ENCODE measurements at regions not wholly inside any gene's neighbourhood (a gene's known extent, or its start where the extent isn't known, plus 50 kb on each side); places are given as distances from the start of the nearest gene placed in this dataset.

DNA sequence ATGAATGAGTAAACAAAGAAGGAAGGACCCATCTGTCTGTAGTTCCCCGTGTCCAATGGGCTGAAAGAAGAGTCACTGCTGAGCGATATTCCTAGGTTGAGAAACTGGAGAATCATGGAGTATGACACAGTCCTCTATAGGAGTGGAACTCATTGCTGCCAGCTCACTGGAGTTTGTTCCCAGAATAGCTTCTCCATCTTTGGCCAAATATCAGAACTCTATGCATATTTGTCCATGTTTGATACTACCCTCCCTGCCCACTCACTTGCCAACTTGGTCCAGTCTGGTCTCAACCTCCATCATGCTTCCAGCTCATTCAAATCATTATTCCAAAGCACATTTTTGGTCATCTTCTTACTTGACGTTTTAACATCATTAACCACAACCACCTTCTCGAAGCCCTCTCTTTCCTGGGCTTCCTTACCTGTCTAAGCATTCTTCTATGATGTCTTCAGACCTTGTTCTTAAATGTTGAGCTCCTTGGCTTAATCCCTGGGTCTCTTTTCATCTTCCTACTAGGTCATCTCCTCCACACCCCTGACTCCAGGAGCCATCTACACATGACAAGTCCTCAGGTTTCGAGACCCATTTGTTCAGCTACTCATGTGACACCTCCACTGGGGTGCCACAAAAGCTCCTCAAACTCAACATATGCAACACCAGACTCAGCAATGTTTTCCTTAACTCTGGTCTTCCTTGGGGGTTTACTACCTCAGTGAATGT, 221.6 kb downstream of the MYCN start:
- TF ChIP-seq, protein P1, sequence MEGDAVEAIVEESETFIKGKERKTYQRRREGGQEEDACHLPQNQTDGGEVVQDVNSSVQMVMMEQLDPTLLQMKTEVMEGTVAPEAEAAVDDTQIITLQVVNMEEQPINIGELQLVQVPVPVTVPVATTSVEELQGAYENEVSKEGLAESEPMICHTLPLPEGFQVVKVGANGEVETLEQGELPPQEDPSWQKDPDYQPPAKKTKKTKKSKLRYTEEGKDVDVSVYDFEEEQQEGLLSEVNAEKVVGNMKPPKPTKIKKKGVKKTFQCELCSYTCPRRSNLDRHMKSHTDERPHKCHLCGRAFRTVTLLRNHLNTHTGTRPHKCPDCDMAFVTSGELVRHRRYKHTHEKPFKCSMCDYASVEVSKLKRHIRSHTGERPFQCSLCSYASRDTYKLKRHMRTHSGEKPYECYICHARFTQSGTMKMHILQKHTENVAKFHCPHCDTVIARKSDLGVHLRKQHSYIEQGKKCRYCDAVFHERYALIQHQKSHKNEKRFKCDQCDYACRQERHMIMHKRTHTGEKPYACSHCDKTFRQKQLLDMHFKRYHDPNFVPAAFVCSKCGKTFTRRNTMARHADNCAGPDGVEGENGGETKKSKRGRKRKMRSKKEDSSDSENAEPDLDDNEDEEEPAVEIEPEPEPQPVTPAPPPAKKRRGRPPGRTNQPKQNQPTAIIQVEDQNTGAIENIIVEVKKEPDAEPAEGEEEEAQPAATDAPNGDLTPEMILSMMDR (IDR thresholded peaks at IDR 0.05; ENCODE audit: borderline replicate concordance, insufficient read depth, low read depth, low read length): no peak
- no peak overlapping the region for H3K4me3 ChIP-seq (ENCODE audit: low read depth, low read length)

GRCh38 chr2:16161085-16161565, 220.8 kb downstream of the MYCN start:
- no peak overlapping the region for H3K4me3 ChIP-seq (ENCODE audit: low read depth, low read length)
- TF ChIP-seq, protein P1 (IDR thresholded peaks at IDR 0.05; ENCODE audit: borderline replicate concordance, insufficient read depth, low read depth, low read length): no peak

- no peak overlapping the region for H3K4me3 ChIP-seq (ENCODE audit: low read depth, low read length)
- TF ChIP-seq, protein P1 (IDR thresholded peaks at IDR 0.05; ENCODE audit: borderline replicate concordance, insufficient read depth, low read depth, low read length): no peak
Observed at GRCh38 chr2:16160281-16161084, 220.1 kb downstream of the MYCN start.

DNA sequence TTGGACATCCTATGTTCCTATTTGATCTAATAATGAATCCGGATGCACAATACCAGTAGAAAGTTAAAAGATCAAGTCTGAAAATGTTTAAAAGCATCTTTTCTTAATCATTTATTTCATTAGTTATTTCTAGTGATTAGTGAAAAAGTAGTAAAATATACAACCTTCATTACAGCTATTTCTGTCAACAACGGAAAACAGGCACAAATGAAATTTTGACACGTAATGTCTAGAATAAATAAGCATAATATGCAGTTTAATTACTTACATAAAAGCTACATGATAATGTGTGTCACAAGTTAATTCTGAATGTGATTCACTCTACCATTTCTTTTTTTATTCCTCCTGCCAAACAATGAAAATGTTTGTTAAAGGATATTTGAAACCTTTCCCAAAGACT, 216.1 kb downstream of the MYCN start:
- TF ChIP-seq, protein P1 (IDR thresholded peaks at IDR 0.05; ENCODE audit: borderline replicate concordance, insufficient read depth, low read depth, low read length): no peak
- H3K4me3 ChIP-seq (ENCODE audit: low read depth, low read length): no peak overlapping the region

DNA sequence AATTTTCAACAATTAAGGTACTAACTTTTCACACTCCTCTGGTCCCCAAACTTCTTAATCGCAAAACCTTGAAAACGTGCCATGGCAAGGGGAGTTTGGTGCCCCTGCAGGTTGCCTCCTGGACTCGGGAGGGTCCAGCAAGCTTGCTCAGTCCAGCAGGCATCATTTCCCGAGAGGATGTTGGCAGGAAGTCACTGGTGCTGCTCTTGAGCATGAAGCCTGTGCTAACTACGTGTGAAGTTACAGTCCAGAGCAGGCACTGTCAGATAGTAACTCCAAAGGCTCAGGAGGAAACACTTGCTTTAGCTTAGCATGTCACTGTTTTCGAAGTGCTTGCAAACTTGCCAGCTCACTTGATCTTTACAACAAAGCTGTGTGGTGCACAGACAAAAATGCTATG, 215.4 kb downstream of the MYCN start:
- TF ChIP-seq, protein P1 (IDR thresholded peaks at IDR 0.05; ENCODE audit: borderline replicate concordance, insufficient read depth, low read depth, low read length): no peak
- no peak overlapping the region for H3K4me3 ChIP-seq (ENCODE audit: low read depth, low read length)

GRCh38 chr2:16155366-16155765, 215.0 kb downstream of the MYCN start:
- no peak overlapping the region for H3K4me3 ChIP-seq (ENCODE audit: low read depth, low read length)
- TF ChIP-seq, protein P1 (IDR thresholded peaks at IDR 0.05; ENCODE audit: borderline replicate concordance, insufficient read depth, low read depth, low read length): no peak
